DND-41 (cell line): ENCODE measurements at regions not wholly inside any gene's neighbourhood (a gene's known extent, or its start where the extent isn't known, plus 50 kb on each side); places are given as distances from the start of the nearest gene placed in this dataset.

Source experiments
- EZH2 ChIP-seq: IDR thresholded peaks from 3 replicates; pipeline ENCODE4 v1.6.1; 2012; ENCODE audit warnings: borderline replicate concordance, low read depth, mild to moderate bottlenecking, moderate library complexity, low read length, inconsistent platforms; ENCODE audit not compliant: severe bottlenecking
- TF ChIP-seq, protein P1 (sequence below): IDR thresholded peaks from 2 replicates; pipeline ENCODE4 v1.5.1; 2012; ENCODE audit warnings: borderline replicate concordance, low read length, moderate library complexity, mild to moderate bottlenecking; ENCODE audit not compliant: poor library complexity, severe bottlenecking; ENCODE audit errors: extremely low read depth

DNA sequence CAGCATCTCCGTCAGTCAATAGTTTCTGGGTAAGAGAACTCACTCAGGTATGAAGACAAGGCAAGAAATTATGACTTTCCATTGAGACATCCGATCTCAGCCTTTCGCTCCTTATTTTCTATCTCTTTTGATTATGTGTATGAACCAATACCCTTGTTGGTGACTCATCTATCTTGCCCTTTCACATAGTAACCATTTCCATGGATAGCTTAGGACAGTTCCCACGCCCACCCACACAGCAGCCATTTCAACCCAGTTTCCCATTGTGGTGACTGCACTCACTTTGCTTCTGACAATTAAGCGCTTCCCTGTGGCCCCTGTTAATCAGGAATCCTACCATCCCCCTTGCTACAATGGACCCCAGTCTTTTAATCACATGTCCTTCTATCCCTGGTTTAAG, 210.6 kb upstream of the ADGRL2 start:
- no peak for TF ChIP-seq EZH2
- TF ChIP-seq, protein P1, sequence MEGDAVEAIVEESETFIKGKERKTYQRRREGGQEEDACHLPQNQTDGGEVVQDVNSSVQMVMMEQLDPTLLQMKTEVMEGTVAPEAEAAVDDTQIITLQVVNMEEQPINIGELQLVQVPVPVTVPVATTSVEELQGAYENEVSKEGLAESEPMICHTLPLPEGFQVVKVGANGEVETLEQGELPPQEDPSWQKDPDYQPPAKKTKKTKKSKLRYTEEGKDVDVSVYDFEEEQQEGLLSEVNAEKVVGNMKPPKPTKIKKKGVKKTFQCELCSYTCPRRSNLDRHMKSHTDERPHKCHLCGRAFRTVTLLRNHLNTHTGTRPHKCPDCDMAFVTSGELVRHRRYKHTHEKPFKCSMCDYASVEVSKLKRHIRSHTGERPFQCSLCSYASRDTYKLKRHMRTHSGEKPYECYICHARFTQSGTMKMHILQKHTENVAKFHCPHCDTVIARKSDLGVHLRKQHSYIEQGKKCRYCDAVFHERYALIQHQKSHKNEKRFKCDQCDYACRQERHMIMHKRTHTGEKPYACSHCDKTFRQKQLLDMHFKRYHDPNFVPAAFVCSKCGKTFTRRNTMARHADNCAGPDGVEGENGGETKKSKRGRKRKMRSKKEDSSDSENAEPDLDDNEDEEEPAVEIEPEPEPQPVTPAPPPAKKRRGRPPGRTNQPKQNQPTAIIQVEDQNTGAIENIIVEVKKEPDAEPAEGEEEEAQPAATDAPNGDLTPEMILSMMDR, result no peak
